ENCODE measurements at regions not wholly inside any gene's neighbourhood (a gene's known extent, or its start where the extent isn't known, plus 50 kb on each side); places are given as distances from the start of the nearest gene placed in this dataset.

DNA sequence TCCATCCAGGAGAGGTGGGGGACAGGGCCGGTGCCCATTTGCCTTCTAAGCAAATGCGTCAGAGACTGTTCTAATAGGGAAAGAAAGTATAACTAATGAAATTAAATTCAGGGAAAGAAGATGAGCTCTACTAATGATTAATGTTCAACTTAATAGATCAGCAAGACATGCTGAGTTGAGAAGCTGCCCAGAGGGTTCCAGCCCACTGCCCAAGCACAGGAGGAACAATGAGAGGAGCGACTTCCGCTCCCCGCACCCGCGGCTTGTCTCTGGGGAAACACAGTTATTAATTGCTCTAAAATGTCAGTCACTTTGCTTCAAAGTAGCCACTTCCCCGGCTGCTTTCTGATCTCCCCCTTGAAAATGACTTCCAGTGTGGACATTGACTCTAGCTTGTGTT lies 331.3 kb downstream of the UQCRFS1 start:
- no peak for TF ChIP-seq TAF1 (IDR thresholded peaks at IDR 0.05; ENCODE audit: low read depth, low read length)
- no peak for TF ChIP-seq POLR2A (IDR thresholded peaks at IDR 0.05; ENCODE audit: low read depth, low read length)
- no peak for TF ChIP-seq POLR2AphosphoS5 (IDR thresholded peaks at IDR 0.05; ENCODE audit: low read depth, low read length)
- TF ChIP-seq POU2F2 (IDR thresholded peaks at IDR 0.05; ENCODE audit: low read depth, low read length) = no peak

All from GM12891 (cell line).